HEK293T (cell line): ENCODE measurements at regions not wholly inside any gene's neighbourhood (a gene's known extent, or its start where the extent isn't known, plus 50 kb on each side); places are given as distances from the start of the nearest gene placed in this dataset.

ENCODE experiments used
- CTCF ChIA-PET: fragments of 350-600 bp; formaldehyde crosslinking; extraction: SDS; loops from one replicate; lab custom pipeline; 2021; ENCODE audit warnings: antibody characterized with exemption, inconsistent platforms; lab: Yijun Ruan, JAX
- POLR2A ChIA-PET: fragments of 350-600 bp; formaldehyde crosslinking; extraction: SDS; loops from one replicate; lab custom pipeline; 2020; ENCODE audit warnings: antibody characterized with exemption, inconsistent platforms; lab: Yijun Ruan, JAX
- DNase-seq: peaks from one replicate; pipeline ENCODE4 v3.0.0; 2012; ENCODE audit warnings: mixed read lengths; ENCODE audit errors: extremely low spot score
- ARNT ChIP-seq: fragments of 450-650 bp; IDR thresholded peaks from 2 replicates; pipeline ENCODE4 v1.6.1; 2017; ENCODE audit warnings: mild to moderate bottlenecking
- BHLHE40 ChIP-seq: fragments of 450-650 bp; IDR thresholded peaks from 2 replicates; pipeline ENCODE4 v1.6.1; 2016; ENCODE audit warnings: mild to moderate bottlenecking, moderate library complexity, borderline replicate concordance
- CTBP1 ChIP-seq: fragments of 450-650 bp; IDR thresholded peaks from 2 replicates; pipeline ENCODE4 v1.6.1; 2016; ENCODE audit warnings: borderline replicate concordance
- ELF4 ChIP-seq: fragments of 450-650 bp; IDR thresholded peaks from 2 replicates; pipeline ENCODE4 v1.6.1; 2017; ENCODE audit warnings: antibody characterized with exemption
- FOXA1 ChIP-seq: fragments of 450-650 bp; IDR thresholded peaks from 2 replicates; pipeline ENCODE4 v1.6.1; 2016; ENCODE audit warnings: mild to moderate bottlenecking
- FOXK2 ChIP-seq: fragments of 450-650 bp; IDR thresholded peaks from 2 replicates; pipeline ENCODE4 v1.6.1; 2016; ENCODE audit warnings: mild to moderate bottlenecking
- FOXM1 ChIP-seq: fragments of 450-650 bp; IDR thresholded peaks from 2 replicates; pipeline ENCODE4 v1.6.1; 2017; ENCODE audit warnings: mild to moderate bottlenecking, borderline replicate concordance
- HDGF ChIP-seq: fragments of 450-650 bp; IDR thresholded peaks from 2 replicates; pipeline ENCODE4 v1.6.1; 2017; ENCODE audit warnings: antibody characterized with exemption, borderline replicate concordance
- L3MBTL2 ChIP-seq: fragments of 450-650 bp; conservative IDR thresholded peaks from 2 replicates; pipeline ENCODE4 v1.6.1; 2016; ENCODE audit warnings: mild to moderate bottlenecking
- LEF1 ChIP-seq: fragments of 450-650 bp; IDR thresholded peaks from 2 replicates; pipeline ENCODE4 v1.6.1; 2017; ENCODE audit warnings: mild to moderate bottlenecking, borderline replicate concordance
- NFRKB ChIP-seq: fragments of 450-650 bp; IDR thresholded peaks from 2 replicates; pipeline ENCODE4 v1.6.1; 2016; ENCODE audit warnings: mild to moderate bottlenecking, moderate library complexity
- PKNOX1 ChIP-seq: fragments of 450-650 bp; IDR thresholded peaks from 2 replicates; pipeline ENCODE4 v1.6.1; 2016
- SP1 ChIP-seq: fragments of 450-650 bp; IDR thresholded peaks from 2 replicates; pipeline ENCODE4 v1.6.1; 2017
- SUZ12 ChIP-seq: fragments of 450-650 bp; IDR thresholded peaks from 2 replicates; pipeline ENCODE4 v1.6.1; 2016; ENCODE audit warnings: mild to moderate bottlenecking
- TARDBP ChIP-seq: fragments of 450-650 bp; IDR thresholded peaks from 2 replicates; pipeline ENCODE4 v1.6.1; 2016
- ZNF384 ChIP-seq: fragments of 450-650 bp; IDR thresholded peaks from 2 replicates; pipeline ENCODE4 v1.6.1; 2016

- TF ChIP-seq NFRKB, result no peak
- no peak for TF ChIP-seq BHLHE40
- TF ChIP-seq L3MBTL2, result no peak
- no peak for TF ChIP-seq ARNT
- no peak for TF ChIP-seq CTBP1
- TF ChIP-seq ZNF384, result no peak
- no peak for TF ChIP-seq HDGF
- TF ChIP-seq PKNOX1, result no peak
- TF ChIP-seq FOXM1, result no peak
- DNase-seq, result no peak
- ChIA-PET CTCF (no interaction called here), POLR2A (no interaction called here)
Measured at GRCh38 chr12:88383405-88383804, 196.9 kb downstream of the KITLG start.

- ChIA-PET CTCF (no interaction called here), POLR2A (no interaction called here)
- no peak for DNase-seq
- no peak for TF ChIP-seq TARDBP
Measured at GRCh38 chr12:88388566-88389540, 191.4 kb downstream of the KITLG start.

- DNase-seq, result no peak
- TF ChIP-seq ELF4, result no peak
- no peak for TF ChIP-seq FOXM1
- no peak for TF ChIP-seq LEF1
- no peak for TF ChIP-seq SP1
- ChIA-PET CTCF (no interaction called here), POLR2A (no interaction called here)
Measured at GRCh38 chr12:88390811-88391210, 189.5 kb downstream of the KITLG start.

DNA sequence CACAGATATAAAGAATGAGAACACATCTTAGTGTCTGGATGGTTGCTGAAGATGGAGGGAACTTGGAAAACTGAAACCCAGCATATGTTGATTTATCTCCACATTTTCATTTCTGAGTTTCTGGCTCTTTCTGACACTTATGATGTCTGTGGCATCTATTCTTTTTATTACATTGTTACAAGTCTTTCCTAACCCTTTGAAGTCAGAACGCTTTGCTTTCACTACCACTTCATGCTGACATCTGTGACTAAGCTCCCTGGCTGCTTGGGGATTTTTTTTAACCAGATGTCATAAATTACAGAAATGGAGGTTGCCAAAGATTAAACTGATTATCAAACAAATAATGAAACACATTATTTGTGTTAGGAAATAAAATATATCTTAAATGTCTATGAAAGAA, 188.7 kb downstream of the KITLG start:
- ChIA-PET CTCF (no interaction called here), POLR2A (no interaction called here)
- DNase-seq, result no peak
- TF ChIP-seq NFRKB (no peak), ARNT (no peak), CTBP1 (no peak), ZNF384 (0 out of 2 replicates have a peak, but pooled peaks have one; percentile 26), PKNOX1 (peak; percentile 45)

- DNase-seq, result peak; percentile 25
- POLR2A ChIA-PET, result no interaction called here
- CTCF ChIA-PET, result interaction anchor here (0.6 kb wide), 2 partner anchors 15 to 29 kb away, joined by 3 read pairs; no protein-coding TSS in a partner anchor
- TF ChIP-seq LEF1 (no peak), FOXM1 (no peak), ZNF384 (peak; percentile 90), ELF4 (no peak), SUZ12 (no peak), NFRKB (no peak), TARDBP (no peak)
Measured at GRCh38 chr12:88393017-88393767, 187.1 kb downstream of the KITLG start.

DNA sequence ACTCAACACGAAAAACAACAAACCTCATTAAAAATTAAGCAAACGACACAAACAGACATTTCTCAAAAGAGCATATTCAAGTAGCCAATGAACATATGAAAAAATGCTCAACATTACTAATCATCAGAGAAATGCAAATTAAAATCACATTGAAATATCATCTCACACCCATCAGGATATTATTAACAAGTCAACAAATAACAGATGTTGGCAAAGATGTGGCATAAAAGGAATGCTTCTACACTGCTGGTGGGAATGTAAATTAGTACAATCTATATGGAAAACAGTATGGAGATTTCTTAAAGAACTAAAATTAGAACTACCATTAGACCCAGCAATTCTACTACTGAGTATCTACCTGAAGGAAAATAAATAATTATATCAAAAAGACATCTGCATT, 182.2 kb downstream of the KITLG start:
- POLR2A ChIA-PET, result no interaction called here

More for the DNA sequence above, 182.2 kb downstream of the KITLG start:
- TF ChIP-seq SP1 (no peak), L3MBTL2 (no peak), CTBP1 (no peak), LEF1 (no peak), TARDBP (no peak), PKNOX1 (no peak), BHLHE40 (no peak), ARNT (no peak), NFRKB (no peak), ELF4 (no peak), ZNF384 (no peak), SUZ12 (no peak), FOXA1 (no peak), FOXK2 (no peak), HDGF (no peak), FOXM1 (no peak)
- no peak for DNase-seq
- CTCF ChIA-PET, result no interaction called here
